Right lobe of liver (tissue), 4 donors: ENCODE measurements at regions not wholly inside any gene's neighbourhood (a gene's known extent, or its start where the extent isn't known, plus 50 kb on each side); places are given as distances from the start of the nearest gene placed in this dataset.

Experiments used
- POLR2A ChIP-seq: fragments of 450-650 bp; IDR thresholded peaks from one replicate; pipeline ENCODE4 v1.6.1; 2017; ENCODE audit warnings: antibody characterized with exemption, mild to moderate bottlenecking
- TF ChIP-seq, protein P1 (sequence below), 4 donors: fragments of 200-600 bp in 3 of 4; fragments of 450-650 bp in 1 of 4; IDR thresholded peaks; one replicate each; pipeline versions ENCODE4 v1.5.1 to v1.8.0; 2016 to 2022; ENCODE audit warnings: antibody characterized with exemption in 4 of 4, mild to moderate bottlenecking in 2 of 4
- donor health status: DM: no; HTN: no; CAD: no.
- donor health status: DM: no; HTN: no; CAD: no.
- donor health status: DM: no; HTN: yes; CAD: no.

GRCh38 chr7:47147213-47147631, 434.7 kb downstream of the TNS3 start:
- TF ChIP-seq, protein P1, sequence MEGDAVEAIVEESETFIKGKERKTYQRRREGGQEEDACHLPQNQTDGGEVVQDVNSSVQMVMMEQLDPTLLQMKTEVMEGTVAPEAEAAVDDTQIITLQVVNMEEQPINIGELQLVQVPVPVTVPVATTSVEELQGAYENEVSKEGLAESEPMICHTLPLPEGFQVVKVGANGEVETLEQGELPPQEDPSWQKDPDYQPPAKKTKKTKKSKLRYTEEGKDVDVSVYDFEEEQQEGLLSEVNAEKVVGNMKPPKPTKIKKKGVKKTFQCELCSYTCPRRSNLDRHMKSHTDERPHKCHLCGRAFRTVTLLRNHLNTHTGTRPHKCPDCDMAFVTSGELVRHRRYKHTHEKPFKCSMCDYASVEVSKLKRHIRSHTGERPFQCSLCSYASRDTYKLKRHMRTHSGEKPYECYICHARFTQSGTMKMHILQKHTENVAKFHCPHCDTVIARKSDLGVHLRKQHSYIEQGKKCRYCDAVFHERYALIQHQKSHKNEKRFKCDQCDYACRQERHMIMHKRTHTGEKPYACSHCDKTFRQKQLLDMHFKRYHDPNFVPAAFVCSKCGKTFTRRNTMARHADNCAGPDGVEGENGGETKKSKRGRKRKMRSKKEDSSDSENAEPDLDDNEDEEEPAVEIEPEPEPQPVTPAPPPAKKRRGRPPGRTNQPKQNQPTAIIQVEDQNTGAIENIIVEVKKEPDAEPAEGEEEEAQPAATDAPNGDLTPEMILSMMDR (IDR thresholded peaks at IDR 0.05), result no peak
- no peak for TF ChIP-seq POLR2A
